Stimulated activated CD8-positive, alpha-beta memory T cell treated with anti-CD3 and anti-CD28 coated beads, Interleukin-12 subunit alpha, Interleukin-12 subunit beta, amount 100 ng/mL, for 1 hour (primary cell): ENCODE measurements at regions not wholly inside any gene's neighbourhood (a gene's known extent, or its start where the extent isn't known, plus 50 kb on each side); places are given as distances from the start of the nearest gene placed in this dataset.
"Not testable (repeated sequence)": the region's sequence is repeated elsewhere in the genome, so short reads cannot be mapped to it uniquely, and the experiment has no call there.

Experiments
- DNase-seq: peaks from one replicate; pipeline ENCODE4 v3.0.0-alpha.2; 2020; ENCODE audit warnings: low read depth

GRCh38 chr1:234901491-234902049, 227.1 kb downstream of the TOMM20 start:
- no peak for DNase-seq

- DNase-seq: no peak
These were observed 228.0 kb downstream of the TOMM20 start for GRCh38 chr1:234900595-234900994.

GRCh38 chr1:234899730-234900072, 228.9 kb downstream of the TOMM20 start:
- DNase-seq: no peak

DNA sequence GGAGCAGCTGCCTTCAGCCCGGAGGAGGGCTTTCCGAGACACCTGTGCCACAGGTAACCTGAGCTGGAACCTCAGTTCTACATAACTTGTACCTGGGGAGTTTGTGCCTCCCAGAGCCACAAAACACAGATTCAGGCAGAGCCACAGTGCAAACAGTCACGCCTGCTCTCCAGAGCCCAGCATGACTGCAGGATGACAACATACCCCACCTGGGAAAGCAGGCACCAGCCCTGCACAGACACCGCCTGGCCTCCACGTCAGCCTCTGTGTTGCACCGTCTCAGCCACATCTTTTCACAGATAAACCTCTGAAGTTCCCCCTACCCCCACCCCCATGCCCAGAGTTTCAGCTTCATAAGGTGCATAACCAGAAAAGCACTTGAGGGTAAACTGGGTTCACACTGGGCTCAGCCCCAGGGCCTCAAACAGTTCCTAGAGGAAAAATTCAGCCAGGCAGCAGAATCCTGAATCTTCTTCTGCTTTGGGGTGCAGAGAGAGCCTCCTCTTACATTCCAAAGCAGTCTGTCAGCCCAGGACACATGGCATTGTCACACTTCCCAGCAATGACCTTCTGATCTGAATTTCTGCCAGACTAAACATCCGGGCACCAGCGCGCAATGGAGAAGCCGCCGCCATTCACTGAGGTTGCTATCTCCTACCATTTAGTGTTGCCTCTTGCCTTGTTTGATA, 229.5 kb downstream of the TOMM20 start:
- no peak for DNase-seq

DNA sequence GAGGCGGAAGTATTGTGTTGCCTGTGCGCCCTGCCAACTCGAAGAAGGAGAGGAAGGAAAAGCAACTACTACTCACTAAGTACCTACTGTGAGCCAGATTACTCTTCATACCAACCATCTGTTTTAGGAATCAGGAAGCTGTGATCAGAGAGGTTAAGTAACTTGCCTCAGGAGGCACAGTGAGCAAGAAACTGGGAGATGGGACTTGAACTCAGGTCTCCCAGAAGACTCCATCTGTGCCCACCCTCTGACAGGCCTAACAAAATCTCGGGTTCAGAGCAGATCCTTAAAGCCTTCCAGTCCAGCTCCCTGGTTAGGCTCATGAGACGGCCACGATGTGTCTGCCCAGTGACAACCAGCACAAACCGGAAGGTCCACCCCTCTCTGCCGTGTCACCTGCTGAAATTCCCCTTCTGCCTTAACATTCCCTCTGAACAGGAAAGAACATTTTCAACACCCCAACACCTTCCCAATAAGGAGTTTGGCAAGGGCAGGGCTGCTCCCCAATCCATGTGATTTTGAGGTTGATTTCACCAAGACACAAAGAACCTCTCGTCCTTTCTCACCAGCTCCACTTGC, 230.1 kb downstream of the TOMM20 start:
- no peak for DNase-seq

DNA sequence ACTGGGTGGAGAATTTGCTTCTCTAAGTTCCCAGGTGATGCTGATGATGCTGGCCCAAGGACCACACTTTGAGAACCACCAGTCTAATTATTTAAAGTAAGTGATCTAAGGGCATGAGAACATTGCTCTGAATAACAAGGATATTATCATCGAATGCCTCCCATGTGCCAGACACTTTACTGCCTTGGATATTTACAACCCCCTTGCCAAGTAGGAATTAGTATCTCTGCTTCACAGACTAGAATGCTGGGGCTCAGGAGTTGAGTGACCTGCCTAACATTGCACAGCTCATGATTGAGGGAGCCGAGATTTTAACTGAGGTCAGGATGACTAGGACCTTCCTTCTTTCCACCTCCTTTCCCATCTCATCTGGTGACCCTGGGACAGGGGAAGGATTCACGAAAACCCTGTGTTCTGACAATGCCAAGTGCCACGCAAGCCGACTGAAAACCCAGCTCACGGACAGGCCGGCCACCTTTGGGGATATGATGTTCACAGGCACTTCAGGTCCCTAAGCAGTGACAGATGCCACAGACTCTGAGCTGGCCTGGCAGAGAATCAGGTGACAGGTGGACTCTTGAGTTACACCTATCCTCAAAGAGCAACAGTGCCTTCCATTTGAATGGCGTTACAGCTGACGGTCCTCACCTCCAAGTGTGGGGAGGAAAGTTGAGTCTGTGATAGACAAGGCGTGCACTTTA, 230.7 kb downstream of the TOMM20 start:
- no peak for DNase-seq

DNA sequence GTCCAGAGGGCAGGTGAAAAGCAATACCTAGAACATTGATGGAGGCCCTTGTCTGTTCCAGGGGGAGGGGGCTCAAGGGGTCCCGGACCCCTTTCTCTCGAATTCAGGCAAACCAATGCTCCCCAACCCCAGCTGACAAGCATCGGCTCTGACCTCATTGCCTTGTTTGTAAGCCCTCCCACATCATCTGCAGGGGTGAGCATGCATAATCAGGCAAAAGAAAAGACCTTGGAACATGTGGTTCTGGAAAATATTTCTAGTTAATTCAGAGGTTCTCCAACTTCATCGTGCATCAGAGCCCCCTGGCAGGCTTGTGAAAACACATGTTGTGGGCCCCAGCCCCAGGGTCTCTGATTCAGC, 231.3 kb downstream of the TOMM20 start:
- DNase-seq: no peak

GRCh38 chr1:234896477-234897389, 231.9 kb downstream of the TOMM20 start:
- DNase-seq: no peak

DNA sequence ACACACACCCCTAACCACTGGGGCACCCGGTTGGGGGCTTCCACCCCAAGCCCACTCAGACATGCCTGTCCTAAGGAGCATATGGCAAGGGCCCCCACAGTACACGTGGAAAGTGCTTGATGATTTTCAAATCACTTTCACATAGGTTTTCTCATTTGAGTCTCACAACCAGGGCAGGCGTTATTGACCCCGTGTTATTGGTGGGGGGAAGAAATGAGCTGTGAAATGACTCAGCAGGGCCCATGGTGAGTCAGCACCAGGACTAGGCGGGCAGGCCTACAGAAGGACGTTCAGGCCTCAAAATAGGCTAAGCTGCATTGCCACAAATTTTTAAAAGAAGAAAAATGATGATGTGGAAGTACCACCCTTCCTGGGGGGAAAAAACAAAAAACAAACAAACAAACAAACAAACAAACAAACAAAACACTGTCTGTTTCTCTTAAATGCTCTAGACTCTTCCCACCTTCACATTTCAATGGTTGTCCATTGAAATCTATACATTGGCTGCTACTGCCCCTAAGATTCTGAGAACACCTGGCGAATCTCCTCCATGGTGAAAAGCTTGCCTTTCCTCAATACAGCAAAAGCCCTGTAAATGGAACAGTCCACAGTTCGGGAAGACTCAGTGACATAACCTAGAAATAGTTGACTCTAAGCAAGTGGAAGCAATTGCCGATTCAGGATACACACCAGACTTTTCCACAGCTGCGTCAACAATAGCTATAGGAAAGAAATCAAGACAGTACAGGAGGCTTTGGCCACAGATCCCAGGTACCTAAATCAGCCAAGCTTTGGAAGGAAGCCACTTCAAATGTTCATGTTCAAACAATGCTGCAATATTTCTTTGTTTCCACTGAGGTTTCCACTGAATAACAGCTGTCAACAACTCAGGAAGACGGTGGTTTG, 234.7 kb downstream of the TOMM20 start:
- DNase-seq: no peak

DNA sequence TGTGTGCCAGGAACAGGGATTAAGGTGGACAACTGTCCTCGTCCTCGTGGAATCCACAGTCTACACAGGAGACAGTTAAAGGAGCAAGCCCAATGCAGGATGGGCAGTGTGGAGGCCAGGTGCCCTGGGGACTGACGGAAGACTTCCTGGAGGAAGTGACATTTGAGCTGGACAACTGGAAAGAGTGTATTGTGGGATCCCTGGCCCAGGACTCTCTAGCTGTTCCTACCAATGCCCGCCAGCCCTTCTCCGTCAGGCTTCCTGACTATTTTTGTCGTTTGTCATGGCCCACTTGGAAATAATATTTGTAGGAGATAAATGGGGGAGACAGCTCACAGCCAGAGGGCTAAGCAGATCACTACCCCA, 235.3 kb downstream of the TOMM20 start:
- DNase-seq: no peak

- DNase-seq: no peak
These were observed 236.0 kb downstream of the TOMM20 start for GRCh38 chr1:234892642-234893041.

DNA sequence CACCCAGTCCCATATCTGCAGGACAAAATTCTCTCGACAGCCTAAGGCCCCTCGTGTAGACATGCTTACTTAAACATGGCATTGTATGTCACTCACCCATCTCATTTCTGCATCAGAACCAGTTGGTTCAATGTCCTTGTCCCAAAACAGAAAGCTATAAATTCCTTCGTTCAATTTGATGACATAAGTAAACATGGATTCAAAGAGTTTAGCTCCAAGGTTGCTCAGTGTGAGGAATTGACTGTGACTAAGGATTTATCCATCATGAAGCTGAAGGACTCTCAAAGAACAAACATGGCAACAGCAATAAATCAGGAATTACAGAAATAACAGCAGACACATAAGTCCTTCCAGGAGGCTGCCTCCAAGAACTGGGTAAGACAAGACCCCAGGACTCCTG, 237.2 kb downstream of the TOMM20 start:
- DNase-seq: no peak

DNA sequence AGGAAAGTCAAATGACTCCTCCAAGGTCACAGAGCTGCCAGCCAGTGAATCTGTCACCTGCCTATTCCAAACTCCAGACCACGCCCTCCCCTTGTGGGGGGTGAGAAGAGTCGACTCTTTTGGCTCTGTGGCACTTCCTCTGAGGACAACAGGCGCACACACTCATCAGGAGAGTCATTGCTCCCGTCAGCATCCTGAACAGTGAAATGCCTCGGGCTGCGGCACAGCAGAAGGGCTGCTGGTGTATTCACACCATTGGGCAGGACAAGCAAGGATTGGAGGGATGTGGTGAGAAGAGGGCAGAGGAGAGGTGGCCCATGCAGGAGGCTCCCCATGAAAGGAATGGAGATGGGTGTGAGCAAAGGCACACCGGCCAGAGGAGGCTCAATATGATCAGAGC, 239.0 kb downstream of the TOMM20 start:
- no peak for DNase-seq

DNA sequence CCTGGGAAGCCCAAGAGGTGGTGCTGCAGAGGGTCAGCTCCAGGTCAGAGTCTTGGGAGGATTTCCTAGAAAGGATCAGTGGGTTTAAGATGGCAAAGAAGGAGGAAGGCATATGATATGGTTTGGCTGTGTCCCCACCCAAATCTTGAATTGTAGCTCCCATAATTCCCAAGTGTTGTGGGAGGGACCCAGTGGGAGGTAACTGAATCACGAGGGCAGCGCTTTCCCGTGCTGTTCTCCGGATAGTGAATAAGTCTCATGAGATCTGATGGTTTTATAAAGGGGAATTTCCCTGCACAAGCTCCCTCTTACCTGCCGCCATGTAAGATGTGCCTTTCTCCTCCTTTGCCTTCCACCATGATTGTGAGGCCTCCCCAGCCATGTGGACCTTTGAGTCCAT, 240.4 kb downstream of the TOMM20 start:
- not testable (repeated sequence) for DNase-seq

GRCh38 chr1:234887016-234887900, 241.4 kb downstream of the TOMM20 start:
- DNase-seq: no peak

- DNase-seq: no peak
These were observed 242.3 kb downstream of the TOMM20 start for GRCh38 chr1:234886081-234886984.

GRCh38 chr1:234885601-234886000, 243.0 kb downstream of the TOMM20 start:
- DNase-seq: no peak

DNA sequence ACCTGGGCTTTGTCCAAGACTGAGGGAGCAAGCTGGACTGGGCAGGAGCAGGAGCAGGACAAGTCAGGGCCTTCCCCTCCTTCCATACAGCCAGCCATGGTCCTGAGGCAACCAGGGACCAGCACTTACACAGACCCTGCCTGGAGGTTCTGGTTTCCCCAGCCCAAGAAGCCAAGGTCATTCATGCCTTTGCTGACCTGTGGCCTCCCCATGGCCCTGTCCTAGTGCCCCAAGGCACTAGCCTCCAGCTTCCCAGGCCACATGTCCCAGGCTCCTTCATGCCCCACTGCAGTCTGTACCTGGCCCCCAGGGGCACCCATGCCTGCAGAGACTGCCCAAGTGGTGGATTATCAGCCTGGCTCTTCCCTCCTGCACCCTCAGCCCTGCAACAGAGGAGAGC, 243.9 kb downstream of the TOMM20 start:
- DNase-seq: no peak

DNA sequence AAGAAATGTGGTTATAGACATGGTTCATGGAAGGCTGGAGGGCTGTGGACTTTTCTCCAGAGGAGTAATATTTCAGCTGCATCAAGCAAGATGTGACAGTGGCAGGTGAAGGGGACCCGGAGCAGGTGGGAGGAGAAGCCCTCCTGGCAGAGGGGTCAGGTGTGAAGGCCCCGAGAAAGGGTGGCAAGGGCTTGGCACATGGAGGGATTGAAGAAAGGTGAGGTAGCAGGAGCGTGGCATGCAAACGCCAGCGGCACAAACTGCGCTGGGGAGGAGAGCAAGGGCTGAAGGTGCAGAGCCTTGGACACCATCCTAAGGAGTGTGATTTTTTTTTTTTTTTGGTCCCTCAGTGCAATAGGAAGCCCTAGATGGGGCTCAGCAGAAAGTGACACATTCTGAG, 244.6 kb downstream of the TOMM20 start:
- no peak for DNase-seq
